HG03097 (cell line): ENCODE measurements at regions not wholly inside any gene's neighbourhood (a gene's known extent, or its start where the extent isn't known, plus 50 kb on each side); places are given as distances from the start of the nearest gene placed in this dataset.

Experiments used
- ATAC-seq: cut with Tn5 transposase; IDR thresholded peaks from one replicate; pipeline ENCODE4 v1.9.1; 2021; ENCODE audit not compliant: unreplicated experiment, low FRiP score

GRCh38 chrX:39164212-39164611 is 363.0 kb downstream of the MID1IP1 start:
- ATAC-seq: no peak

GRCh38 chrX:39165185-39165584 is 363.9 kb downstream of the MID1IP1 start:
- no peak for ATAC-seq

- ATAC-seq: no peak
These were observed 364.5 kb downstream of the MID1IP1 start for GRCh38 chrX:39165773-39166172.

- ATAC-seq: peak; percentile 72
These were observed 366.5 kb downstream of the MID1IP1 start for GRCh38 chrX:39167791-39168190.

GRCh38 chrX:39168609-39169008 is 367.4 kb downstream of the MID1IP1 start:
- no peak for ATAC-seq

- no peak for ATAC-seq
These were observed 368.7 kb downstream of the MID1IP1 start for GRCh38 chrX:39169976-39170375.

- no peak for ATAC-seq
These were observed 369.2 kb downstream of the MID1IP1 start for GRCh38 chrX:39170464-39170863.

GRCh38 chrX:39171686-39172085 is 370.4 kb downstream of the MID1IP1 start:
- no peak for ATAC-seq

- no peak for ATAC-seq
These were observed 373.0 kb downstream of the MID1IP1 start for GRCh38 chrX:39174241-39174771.

- no peak for ATAC-seq
These were observed 373.6 kb downstream of the MID1IP1 start for GRCh38 chrX:39174772-39175417.

GRCh38 chrX:39175418-39176057 is 374.3 kb downstream of the MID1IP1 start:
- no peak for ATAC-seq

- ATAC-seq: no peak
These were observed 374.8 kb downstream of the MID1IP1 start for GRCh38 chrX:39176105-39176504.

- no peak for ATAC-seq
These were observed 388.2 kb downstream of the MID1IP1 start for GRCh38 chrX:39189431-39189830.

- no peak for ATAC-seq
These were observed 393.4 kb downstream of the MID1IP1 start for GRCh38 chrX:39194673-39195072.

GRCh38 chrX:39195156-39195555 is 393.9 kb downstream of the MID1IP1 start:
- no peak for ATAC-seq

GRCh38 chrX:39196192-39197102 is 395.2 kb downstream of the MID1IP1 start:
- ATAC-seq: peak; percentile 93

GRCh38 chrX:39199429-39199828 is 398.2 kb downstream of the MID1IP1 start:
- ATAC-seq: no peak

GRCh38 chrX:39201305-39201990 is 400.2 kb downstream of the MID1IP1 start:
- ATAC-seq: no peak

- no peak for ATAC-seq
These were observed 401.4 kb downstream of the MID1IP1 start for GRCh38 chrX:39202641-39203040.

GRCh38 chrX:39203427-39203826 is 402.2 kb downstream of the MID1IP1 start:
- ATAC-seq: no peak

- ATAC-seq: no peak
These were observed 403.1 kb downstream of the MID1IP1 start for GRCh38 chrX:39204353-39204752.
